DOHH2 (cell line): ENCODE measurements at regions not wholly inside any gene's neighbourhood (a gene's known extent, or its start where the extent isn't known, plus 50 kb on each side); places are given as distances from the start of the nearest gene placed in this dataset.

Experiments used
- H3F3A ChIP-seq: fragments of 200-600 bp; sonication (generic), shearing (Covaris generic); 2 replicates; pipeline ENCODE4 v1.6.0; 2016; ENCODE audit warnings: antibody characterized with exemption, mild to moderate bottlenecking; ENCODE audit not compliant: control insufficient read depth, insufficient read depth
- H3K27ac ChIP-seq: fragments of 200-600 bp; sonication (generic); 2 replicates; pipeline ENCODE4 v1.5.1; 2014; ENCODE audit warnings: low read depth, mild to moderate bottlenecking, low read length, moderate library complexity
- H3K27me3 ChIP-seq: fragments of 200-600 bp; sonication (generic); 2 replicates; pipeline ENCODE4 v1.6.1; 2014; ENCODE audit warnings: mild to moderate bottlenecking, low read length, mixed read lengths; ENCODE audit not compliant: control insufficient read depth
- H3K36me3 ChIP-seq: fragments of 200-600 bp; sonication (generic); 2 replicates; pipeline ENCODE4 v1.6.1; 2014; ENCODE audit warnings: mild to moderate bottlenecking, low read length, moderate library complexity, mixed read lengths; ENCODE audit not compliant: control insufficient read depth
- H3K4me1 ChIP-seq: fragments of 200-600 bp; sonication (generic); 2 replicates; pipeline ENCODE4 v1.6.1; 2014; ENCODE audit warnings: mild to moderate bottlenecking, low read length, mixed read lengths; ENCODE audit not compliant: control insufficient read depth
- H3K4me2 ChIP-seq: fragments of 200-600 bp; sonication (generic); 2 replicates; pipeline ENCODE4 v1.6.0; 2014; ENCODE audit warnings: mild to moderate bottlenecking, low read length, moderate library complexity
- H3K4me3 ChIP-seq: fragments of 200-600 bp; sonication (generic); 2 replicates; pipeline ENCODE4 v1.5.1; 2014; ENCODE audit warnings: mild to moderate bottlenecking, low read length, mixed read lengths
- H3K79me2 ChIP-seq: fragments of 200-600 bp; sonication (generic); 2 replicates; pipeline ENCODE4 v1.6.1; 2014; ENCODE audit warnings: mild to moderate bottlenecking, low read length, mixed read lengths; ENCODE audit not compliant: control insufficient read depth
- H3K9me2 ChIP-seq: fragments of 200-600 bp; sonication (generic); replicated peaks from 2 replicates; pipeline ENCODE4 v1.6.1; 2014; ENCODE audit warnings: mild to moderate bottlenecking, low read length, mixed read lengths; ENCODE audit not compliant: control insufficient read depth
- H3K9me3 ChIP-seq: fragments of 200-600 bp; sonication (generic); 2 replicates; pipeline ENCODE4 v1.6.1; 2014; ENCODE audit warnings: antibody characterized with exemption, low read length, mixed read lengths; ENCODE audit not compliant: control insufficient read depth, insufficient read depth
- H4K20me1 ChIP-seq: fragments of 200-600 bp; sonication (generic); 2 replicates; pipeline ENCODE4 v1.6.0; 2014; ENCODE audit warnings: low read depth, mild to moderate bottlenecking, antibody characterized with exemption, low read length, moderate library complexity; ENCODE audit not compliant: control insufficient read depth, insufficient read depth
- CTCF ChIP-seq: fragments of 200-600 bp; sonication (generic); IDR thresholded peaks from one replicate; pipeline ENCODE4 v1.5.1; 2014; ENCODE audit warnings: antibody characterized with exemption, mild to moderate bottlenecking, low read depth, low read length; ENCODE audit not compliant: poor library complexity, severe bottlenecking
- EZH2phosphoT487 ChIP-seq: fragments of 200-600 bp; sonication (generic); IDR thresholded peaks from 2 replicates; pipeline ENCODE4 v1.6.1; 2017; ENCODE audit warnings: borderline replicate concordance, mild to moderate bottlenecking, antibody characterized with exemption, low read length, moderate library complexity, mixed read lengths

- Histone ChIP-seq H3K4me1 (no peaks in the 10 kb centered on the region), H3K9me3 (no peaks in the 10 kb centered on the region), H3K27me3 (no peaks in the 10 kb centered on the region), H3F3A (no peaks in the 10 kb centered on the region), H3K9me2 (no peaks in the 10 kb centered on the region), H3K4me2 (no peak overlapping the region), H3K79me2 (no peaks in the 10 kb centered on the region), H4K20me1 (no peaks in the 10 kb centered on the region), H3K36me3 (no peaks in the 10 kb centered on the region), H3K27ac (no peak overlapping the region), H3K4me3 (no peak overlapping the region)
- no peak for TF ChIP-seq EZH2phosphoT487
Measured at GRCh38 chr9:107090218-107090617, 192.9 kb upstream of the RAD23B start.

- H3K36me3 ChIP-seq: no peaks in the 10 kb centered on the region
- no peaks in the 10 kb centered on the region for H4K20me1 ChIP-seq
- no peaks in the 10 kb centered on the region for H3K4me1 ChIP-seq
- H3K4me3 ChIP-seq: no peak overlapping the region
- TF ChIP-seq CTCF (no peak), EZH2phosphoT487 (no peak)
- H3K27me3 ChIP-seq: no peaks in the 10 kb centered on the region
- H3K27ac ChIP-seq: no peak overlapping the region
- no peaks in the 10 kb centered on the region for H3K79me2 ChIP-seq
- H3K4me2 ChIP-seq: no peak overlapping the region
- H3K9me2 ChIP-seq: no peaks in the 10 kb centered on the region
- no peaks in the 10 kb centered on the region for H3F3A ChIP-seq
- no peaks in the 10 kb centered on the region for H3K9me3 ChIP-seq
Measured at GRCh38 chr9:107093365-107094060, 189.6 kb upstream of the RAD23B start.

GRCh38 chr9:107094370-107094769 is 188.7 kb upstream of the RAD23B start:
- no peak overlapping the region for H3K27ac ChIP-seq
- H3K79me2 ChIP-seq: no peaks in the 10 kb centered on the region
- no peaks in the 10 kb centered on the region for H3K27me3 ChIP-seq
- H3K4me1 ChIP-seq: no peaks in the 10 kb centered on the region
- H3K4me3 ChIP-seq: no peak overlapping the region
- no peaks in the 10 kb centered on the region for H3K9me2 ChIP-seq
- no peaks in the 10 kb centered on the region for H3K9me3 ChIP-seq
- TF ChIP-seq CTCF: no peak
- no peak for TF ChIP-seq EZH2phosphoT487
- no peaks in the 10 kb centered on the region for H3F3A ChIP-seq
- no peaks in the 10 kb centered on the region for H4K20me1 ChIP-seq
- no peaks in the 10 kb centered on the region for H3K36me3 ChIP-seq
- H3K4me2 ChIP-seq: no peak overlapping the region

GRCh38 chr9:107100591-107100990 is 182.5 kb upstream of the RAD23B start:
- H3K4me3 ChIP-seq: no peak overlapping the region
- H3K9me3 ChIP-seq: no peaks in the 10 kb centered on the region
- H3F3A ChIP-seq: no peaks in the 10 kb centered on the region
- no peaks in the 10 kb centered on the region for H3K9me2 ChIP-seq
- H3K36me3 ChIP-seq: no peaks in the 10 kb centered on the region
- no peak overlapping the region for H3K4me2 ChIP-seq
- no peaks in the 10 kb centered on the region for H3K79me2 ChIP-seq
- H3K4me1 ChIP-seq: no peaks in the 10 kb centered on the region
- no peak overlapping the region for H3K27ac ChIP-seq
- H3K27me3 ChIP-seq: no peaks in the 10 kb centered on the region
- no peaks in the 10 kb centered on the region for H4K20me1 ChIP-seq
- TF ChIP-seq CTCF (no peak), EZH2phosphoT487 (no peak)
